ENCODE measurements at regions not wholly inside any gene's neighbourhood (a gene's known extent, or its start where the extent isn't known, plus 50 kb on each side); places are given as distances from the start of the nearest gene placed in this dataset.
"Not testable (repeated sequence)": the region's sequence is repeated elsewhere in the genome, so short reads cannot be mapped to it uniquely, and the experiment has no call there.

GRCh38 chr2:76157531-76157930 lies 446.8 kb upstream of the GCFC2 start:
- Mint-ChIP-seq H3K9me3 (peaks cover 0 to 14% (median 4%) of the 10 kb centered on the region in 8 donors), H3K4me1 (no peaks in the 10 kb centered on the region), H3K27ac (no peak overlapping the region), H3K4me3 (no peak overlapping the region), H3K27me3 (no peaks in the 10 kb centered on the region), H3K36me3 (no peaks in the 10 kb centered on the region)
- no peak overlapping the region for H3K4me3 ChIP-seq (ENCODE audit: low read length in 2 of 2)
- CTCF ChIA-PET (ENCODE audit: partially characterized antibody): no interaction called here
- no peak for DNase-seq
- H3K4me1 ChIP-seq (ENCODE audit: insufficient read depth, low read length): no peaks in the 10 kb centered on the region
- POLR2A ChIA-PET (ENCODE audit: partially characterized antibody): no interaction called here
- no peaks in the 10 kb centered on the region for H3K27me3 ChIP-seq (ENCODE audit: insufficient read depth, low read length)
- H3K27ac ChIP-seq (ENCODE audit: low read depth, low read length): no peak overlapping the region
- H3K36me3 ChIP-seq (ENCODE audit: insufficient read depth, low read length): no peaks in the 10 kb centered on the region
- intact Hi-C loops (cut with micrococcal nuclease): no loop called here
- H3K9me3 ChIP-seq (ENCODE audit: control insufficient read depth in 1 of 2, low read length in 2 of 2): no peaks in the 10 kb centered on the region

GRCh38 chr2:76154981-76155380 lies 444.3 kb upstream of the GCFC2 start:
- CTCF ChIA-PET (ENCODE audit: partially characterized antibody): no interaction called here
- Histone ChIP-seq H3K4me3 (ENCODE audit: low read length in 2 of 2) (no peak overlapping the region), H3K27ac (ENCODE audit: low read depth, low read length) (no peak overlapping the region), H3K36me3 (ENCODE audit: insufficient read depth, low read length) (no peaks in the 10 kb centered on the region), H3K4me1 (ENCODE audit: insufficient read depth, low read length) (no peaks in the 10 kb centered on the region), H3K9me3 (ENCODE audit: control insufficient read depth in 1 of 2, low read length in 2 of 2) (no peaks in the 10 kb centered on the region), H3K27me3 (ENCODE audit: insufficient read depth, low read length) (no peaks in the 10 kb centered on the region)
- no peaks in the 10 kb centered on the region for H3K27me3 Mint-ChIP-seq
- no peaks in the 10 kb centered on the region for H3K36me3 Mint-ChIP-seq
- intact Hi-C loops (cut with micrococcal nuclease): no loop called here
- no peak overlapping the region for H3K27ac Mint-ChIP-seq
- H3K9me3 Mint-ChIP-seq: peaks cover 0 to 6% (median 2%) of the 10 kb centered on the region in 8 donors
- POLR2A ChIA-PET (ENCODE audit: partially characterized antibody): no interaction called here
- no peak for DNase-seq
- H3K4me3 Mint-ChIP-seq: no peak overlapping the region
- H3K4me1 Mint-ChIP-seq: no peaks in the 10 kb centered on the region

- no peaks in the 10 kb centered on the region for H3K27me3 Mint-ChIP-seq
- Histone ChIP-seq H3K36me3 (ENCODE audit: insufficient read depth, low read length) (no peaks in the 10 kb centered on the region), H3K27me3 (ENCODE audit: insufficient read depth, low read length) (no peaks in the 10 kb centered on the region), H3K27ac (ENCODE audit: low read depth, low read length) (no peak overlapping the region), H3K4me3 (ENCODE audit: low read length in 2 of 2) (no peak overlapping the region), H3K9me3 (ENCODE audit: control insufficient read depth in 1 of 2, low read length in 2 of 2) (no peaks in the 10 kb centered on the region), H3K4me1 (ENCODE audit: insufficient read depth, low read length) (no peaks in the 10 kb centered on the region)
- ChIA-PET CTCF (ENCODE audit: partially characterized antibody) (no interaction called here), POLR2A (ENCODE audit: partially characterized antibody) (no interaction called here)
- H3K4me1 Mint-ChIP-seq: no peaks in the 10 kb centered on the region
- H3K9me3 Mint-ChIP-seq: peaks cover 0 to 19% (median 7%) of the 10 kb centered on the region in 8 donors
- no peak overlapping the region for H3K4me3 Mint-ChIP-seq
- DNase-seq: no peak
- no peaks in the 10 kb centered on the region for H3K36me3 Mint-ChIP-seq
- intact Hi-C loops (cut with micrococcal nuclease): no loop called here
- no peak overlapping the region for H3K27ac Mint-ChIP-seq
These were observed 439.1 kb upstream of the GCFC2 start for GRCh38 chr2:76149846-76150245.

- H3K27ac Mint-ChIP-seq: not testable (repeated sequence)
These were observed 428.6 kb upstream of the GCFC2 start for GRCh38 chr2:76139303-76139702.

GRCh38 chr2:76128622-76129021 lies 417.9 kb upstream of the GCFC2 start:
- no peaks in the 10 kb centered on the region for H3K4me1 ChIP-seq (ENCODE audit: insufficient read depth, low read length)
- intact Hi-C loops (cut with micrococcal nuclease): no loop called here
- H3K27me3 ChIP-seq (ENCODE audit: insufficient read depth, low read length): no peaks in the 10 kb centered on the region
- POLR2A ChIA-PET (ENCODE audit: partially characterized antibody): no interaction called here
- no peak for DNase-seq
- no peaks in the 10 kb centered on the region for H3K9me3 ChIP-seq (ENCODE audit: control insufficient read depth in 1 of 2, low read length in 2 of 2)
- Mint-ChIP-seq H3K4me3 (no peak overlapping the region), H3K36me3 (no peaks in the 10 kb centered on the region), H3K4me1 (no peaks in the 10 kb centered on the region), H3K27me3 (no peaks in the 10 kb centered on the region), H3K27ac (no peak overlapping the region), H3K9me3 (peaks cover 0 to 6% (median under 1%) of the 10 kb centered on the region in 8 donors)
- CTCF ChIA-PET (ENCODE audit: partially characterized antibody): no interaction called here
- no peak overlapping the region for H3K27ac ChIP-seq (ENCODE audit: low read depth, low read length)
- H3K36me3 ChIP-seq (ENCODE audit: insufficient read depth, low read length): no peaks in the 10 kb centered on the region
- no peak overlapping the region for H3K4me3 ChIP-seq (ENCODE audit: low read length in 2 of 2)

More at GRCh38 chr2:76139303-76139702, 428.6 kb upstream of the GCFC2 start:
- CTCF ChIA-PET (ENCODE audit: partially characterized antibody); intact Hi-C loops (cut with micrococcal nuclease); H3K27me3 Mint-ChIP-seq; H3K4me3 ChIP-seq (ENCODE audit: low read length in 2 of 2); H3K36me3 ChIP-seq (ENCODE audit: insufficient read depth, low read length); H3K4me1 ChIP-seq (ENCODE audit: insufficient read depth, low read length); H3K36me3 Mint-ChIP-seq; H3K4me3 Mint-ChIP-seq; H3K27me3 ChIP-seq (ENCODE audit: insufficient read depth, low read length); DNase-seq; POLR2A ChIA-PET (ENCODE audit: partially characterized antibody); H3K9me3 ChIP-seq (ENCODE audit: control insufficient read depth in 1 of 2, low read length in 2 of 2); H3K4me1 Mint-ChIP-seq; H3K27ac ChIP-seq (ENCODE audit: low read depth, low read length): not testable (repeated sequence)
- H3K9me3 Mint-ChIP-seq: peaks cover 2 to 41% (median 20%) of the 10 kb centered on the region in 8 donors

GRCh38 chr2:76120176-76120575 lies 409.5 kb upstream of the GCFC2 start:
- H3K36me3 Mint-ChIP-seq: no peaks in the 10 kb centered on the region
- H3K27ac Mint-ChIP-seq: no peak overlapping the region
- H3K4me1 ChIP-seq (ENCODE audit: insufficient read depth, low read length): no peaks in the 10 kb centered on the region
- H3K36me3 ChIP-seq (ENCODE audit: insufficient read depth, low read length): no peaks in the 10 kb centered on the region
- no peak overlapping the region for H3K27ac ChIP-seq (ENCODE audit: low read depth, low read length)
- H3K27me3 ChIP-seq (ENCODE audit: insufficient read depth, low read length): no peaks in the 10 kb centered on the region
- intact Hi-C loops (cut with micrococcal nuclease): no loop called here
- H3K27me3 Mint-ChIP-seq: no peaks in the 10 kb centered on the region
- DNase-seq: no peak
- ChIA-PET POLR2A (ENCODE audit: partially characterized antibody) (no interaction called here), CTCF (ENCODE audit: partially characterized antibody) (no interaction called here)
- H3K4me3 Mint-ChIP-seq: no peak overlapping the region
- no peaks in the 10 kb centered on the region for H3K4me1 Mint-ChIP-seq
- no peaks in the 10 kb centered on the region for H3K9me3 ChIP-seq (ENCODE audit: control insufficient read depth in 1 of 2, low read length in 2 of 2)
- H3K9me3 Mint-ChIP-seq: peaks cover 0 to 13% (median 7%) of the 10 kb centered on the region in 8 donors
- H3K4me3 ChIP-seq (ENCODE audit: low read length in 2 of 2): no peak overlapping the region

GRCh38 chr2:76089683-76090082 lies 379.0 kb upstream of the GCFC2 start:
- Mint-ChIP-seq H3K4me3 (no peak overlapping the region), H3K27ac (no peak overlapping the region), H3K9me3 (peaks cover 0 to 17% (median 3%) of the 10 kb centered on the region in 8 donors), H3K4me1 (no peaks in the 10 kb centered on the region), H3K36me3 (no peaks in the 10 kb centered on the region), H3K27me3 (no peaks in the 10 kb centered on the region)
- intact Hi-C loops (cut with micrococcal nuclease): no loop called here
- DNase-seq: no peak
- H3K27ac ChIP-seq (ENCODE audit: low read depth, low read length): no peak overlapping the region
- ChIA-PET POLR2A (ENCODE audit: partially characterized antibody) (no interaction called here), CTCF (ENCODE audit: partially characterized antibody) (no interaction called here)
- no peaks in the 10 kb centered on the region for H3K9me3 ChIP-seq (ENCODE audit: control insufficient read depth in 1 of 2, low read length in 2 of 2)
- H3K27me3 ChIP-seq (ENCODE audit: insufficient read depth, low read length): no peaks in the 10 kb centered on the region
- no peaks in the 10 kb centered on the region for H3K36me3 ChIP-seq (ENCODE audit: insufficient read depth, low read length)
- H3K4me1 ChIP-seq (ENCODE audit: insufficient read depth, low read length): no peaks in the 10 kb centered on the region
- no peak overlapping the region for H3K4me3 ChIP-seq (ENCODE audit: low read length in 2 of 2)

GRCh38 chr2:76083248-76083647 lies 372.5 kb upstream of the GCFC2 start:
- no peak for DNase-seq
- Histone ChIP-seq H3K27ac (ENCODE audit: low read depth, low read length) (no peak overlapping the region), H3K9me3 (ENCODE audit: control insufficient read depth in 1 of 2, low read length in 2 of 2) (no peaks in the 10 kb centered on the region), H3K36me3 (ENCODE audit: insufficient read depth, low read length) (no peaks in the 10 kb centered on the region), H3K4me3 (ENCODE audit: low read length in 2 of 2) (no peak overlapping the region), H3K27me3 (ENCODE audit: insufficient read depth, low read length) (no peaks in the 10 kb centered on the region), H3K4me1 (ENCODE audit: insufficient read depth, low read length) (no peaks in the 10 kb centered on the region)
- intact Hi-C loops (cut with micrococcal nuclease): no loop called here
- H3K27ac Mint-ChIP-seq: no peak overlapping the region
- no peaks in the 10 kb centered on the region for H3K4me1 Mint-ChIP-seq
- no peak overlapping the region for H3K4me3 Mint-ChIP-seq
- no peaks in the 10 kb centered on the region for H3K27me3 Mint-ChIP-seq
- POLR2A ChIA-PET (ENCODE audit: partially characterized antibody): no interaction called here
- H3K36me3 Mint-ChIP-seq: no peaks in the 10 kb centered on the region
- CTCF ChIA-PET (ENCODE audit: partially characterized antibody): no interaction called here
- peaks cover 0 to 6% (median 4%) of the 10 kb centered on the region in 8 donors for H3K9me3 Mint-ChIP-seq
